Globus pallidus (tissue), 1 donor: ENCODE measurements at regions not wholly inside any gene's neighbourhood (a gene's known extent, or its start where the extent isn't known, plus 50 kb on each side); places are given as distances from the start of the nearest gene placed in this dataset.

Experiments
- DNase-seq: peaks from one replicate; pipeline ENCODE4 v3.0.0-alpha.2; 2015; ENCODE audit warnings: low spot score

DNA sequence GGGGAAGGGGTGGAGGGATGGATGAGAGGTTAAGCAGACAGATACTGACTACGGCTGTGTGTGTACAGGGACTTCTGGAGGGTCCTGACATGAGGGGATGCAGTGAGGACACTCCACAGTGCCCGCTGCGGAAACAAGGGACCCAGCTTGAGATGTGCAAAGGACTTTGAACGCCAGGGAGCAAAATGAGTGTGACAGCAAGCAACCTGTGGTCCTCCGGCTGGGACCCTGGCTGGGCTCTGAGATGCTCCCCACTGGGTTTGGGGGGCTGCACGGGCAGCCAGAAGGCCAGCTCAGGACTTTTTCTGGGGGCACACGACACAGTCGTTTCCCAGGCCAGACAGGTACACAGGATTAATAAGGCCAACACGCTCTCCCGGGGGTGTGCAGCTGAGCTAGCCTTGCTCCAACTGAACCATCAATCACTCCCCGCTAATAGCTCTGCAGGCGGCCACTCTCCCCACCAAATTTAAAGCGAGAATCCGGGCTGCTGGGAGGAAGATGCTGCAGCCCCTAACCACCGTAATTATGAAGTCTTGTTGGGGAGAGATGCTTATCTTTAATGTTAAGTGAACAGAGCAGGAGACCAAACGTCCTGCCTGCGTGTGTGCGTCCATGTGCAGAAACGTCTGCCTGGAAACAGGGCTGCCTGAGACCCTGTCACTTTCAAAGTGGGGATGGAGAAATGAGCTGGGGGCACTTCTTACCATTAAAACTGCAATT is 51.6 kb upstream of the DLK1 start:
- no peak for DNase-seq

DNA sequence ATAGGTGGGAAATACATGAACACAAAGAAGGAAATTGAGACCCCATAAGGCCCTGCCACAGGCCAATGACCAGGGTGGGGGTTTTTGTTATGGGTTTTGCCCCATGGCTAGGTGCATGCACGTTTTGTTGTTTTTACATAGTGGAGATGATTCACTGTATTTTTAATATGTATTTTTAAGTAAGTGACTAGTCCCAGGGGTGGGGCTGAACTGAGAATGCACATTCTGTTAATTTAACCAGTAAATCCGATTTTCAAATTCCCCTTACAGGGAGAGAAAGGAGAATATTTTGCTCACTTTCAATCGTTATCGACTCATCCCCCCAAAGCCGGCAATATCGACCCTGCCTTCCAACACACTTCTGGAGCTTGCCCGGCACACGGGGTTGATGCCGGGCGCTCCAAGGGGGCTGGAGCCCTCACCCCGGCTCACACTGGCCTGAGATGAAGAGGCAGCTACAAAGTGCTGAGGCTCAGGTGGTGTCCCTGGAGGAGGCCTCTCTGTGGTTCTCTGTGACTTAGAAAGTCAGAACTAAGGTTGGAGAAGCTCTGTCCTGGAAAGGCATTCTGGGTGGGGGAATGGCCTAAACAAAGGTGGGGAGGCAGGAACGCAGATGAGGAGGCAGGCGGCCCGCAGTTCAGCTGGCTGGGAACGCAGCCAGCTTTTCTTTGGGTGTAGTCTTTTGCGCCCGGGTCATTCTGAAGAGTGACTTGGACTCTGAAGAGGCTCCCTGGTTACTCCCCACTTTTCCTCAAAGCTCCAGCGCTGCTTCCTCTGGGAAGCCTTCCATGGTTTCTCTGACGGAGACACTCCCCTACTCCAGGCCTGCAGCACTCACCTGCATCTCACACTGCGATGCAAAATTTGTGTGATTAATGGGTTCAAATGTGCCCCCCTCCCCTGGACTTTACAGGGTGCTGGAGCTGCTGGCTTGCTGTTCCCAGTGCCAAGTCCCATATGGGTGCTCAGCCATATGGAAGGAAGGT is 50.7 kb upstream of the DLK1 start:
- no peak for DNase-seq
